ENCODE measurements at regions not wholly inside any gene's neighbourhood (a gene's known extent, or its start where the extent isn't known, plus 50 kb on each side); places are given as distances from the start of the nearest gene placed in this dataset.

DNA sequence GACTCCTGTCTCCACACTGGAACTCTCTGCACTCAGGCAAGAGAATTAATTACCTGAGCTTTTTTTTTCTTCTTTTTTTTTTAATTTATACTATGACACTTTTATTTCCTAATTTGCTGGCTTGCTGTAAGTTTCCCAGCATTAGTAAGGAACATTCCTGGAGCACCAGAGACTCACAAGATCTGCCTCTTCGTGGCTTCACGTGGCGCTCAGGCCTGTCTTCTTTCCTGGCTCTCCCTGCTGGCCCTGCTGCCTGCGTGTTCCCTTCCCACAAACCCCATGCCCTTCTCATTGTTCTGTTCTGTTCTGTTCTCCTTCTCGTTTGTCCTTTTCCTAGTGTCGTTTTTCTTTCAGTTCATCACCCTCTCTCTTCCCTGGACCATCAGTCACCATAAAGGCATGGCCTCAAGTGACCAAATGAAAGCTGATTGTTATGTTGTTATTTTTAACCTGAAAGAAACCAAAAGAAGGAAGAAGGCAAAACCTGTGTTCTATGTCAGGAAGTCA is 591.6 kb upstream of the PFKP start:
- BruUV-seq (replicated peaks), result no TSS peak
- ChIA-PET CTCF (ENCODE audit: unreplicated experiment) (no interaction called here), POLR2A (no interaction called here)
- Histone ChIP-seq H2AFZ (ENCODE audit: low read length) (no peak overlapping the region), H3K9me3 (ENCODE audit: low read length) (no peaks in the 10 kb centered on the region), H3K4me3 (ENCODE audit: low read depth, low read length, poor library complexity, severe bottlenecking) (no peak overlapping the region), H3K4me1 (ENCODE audit: insufficient read depth, low read length, poor library complexity, severe bottlenecking) (no peaks in the 10 kb centered on the region), H3K9me2 (ENCODE audit: insufficient read depth, low read length) (no peaks in the 10 kb centered on the region), H4K20me1 (ENCODE audit: insufficient read depth, low read length) (no peaks in the 10 kb centered on the region), H3K36me3 (ENCODE audit: insufficient read depth, low read length) (no peaks in the 10 kb centered on the region), H3K79me2 (ENCODE audit: insufficient read depth, low read depth, low read length) (no peaks in the 10 kb centered on the region), H3K4me2 (ENCODE audit: low read length) (no peak overlapping the region), H3K27ac (ENCODE audit: low read depth, low read length, poor library complexity, severe bottlenecking) (no peak overlapping the region)
- intact Hi-C loops (cut with micrococcal nuclease; ENCODE audit: unreplicated experiment), result no loop called here
- no peak for DNase-seq (ENCODE audit: low spot score)
- no peak for TF ChIP-seq EZH2phosphoT487 (IDR thresholded peaks at IDR 0.05; ENCODE audit: borderline replicate concordance, low read depth, low read length)
- TF ChIP-seq, protein P1, sequence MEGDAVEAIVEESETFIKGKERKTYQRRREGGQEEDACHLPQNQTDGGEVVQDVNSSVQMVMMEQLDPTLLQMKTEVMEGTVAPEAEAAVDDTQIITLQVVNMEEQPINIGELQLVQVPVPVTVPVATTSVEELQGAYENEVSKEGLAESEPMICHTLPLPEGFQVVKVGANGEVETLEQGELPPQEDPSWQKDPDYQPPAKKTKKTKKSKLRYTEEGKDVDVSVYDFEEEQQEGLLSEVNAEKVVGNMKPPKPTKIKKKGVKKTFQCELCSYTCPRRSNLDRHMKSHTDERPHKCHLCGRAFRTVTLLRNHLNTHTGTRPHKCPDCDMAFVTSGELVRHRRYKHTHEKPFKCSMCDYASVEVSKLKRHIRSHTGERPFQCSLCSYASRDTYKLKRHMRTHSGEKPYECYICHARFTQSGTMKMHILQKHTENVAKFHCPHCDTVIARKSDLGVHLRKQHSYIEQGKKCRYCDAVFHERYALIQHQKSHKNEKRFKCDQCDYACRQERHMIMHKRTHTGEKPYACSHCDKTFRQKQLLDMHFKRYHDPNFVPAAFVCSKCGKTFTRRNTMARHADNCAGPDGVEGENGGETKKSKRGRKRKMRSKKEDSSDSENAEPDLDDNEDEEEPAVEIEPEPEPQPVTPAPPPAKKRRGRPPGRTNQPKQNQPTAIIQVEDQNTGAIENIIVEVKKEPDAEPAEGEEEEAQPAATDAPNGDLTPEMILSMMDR (conservative IDR thresholded peaks at IDR 0.05; ENCODE audit: low read length), result no peak

DNA sequence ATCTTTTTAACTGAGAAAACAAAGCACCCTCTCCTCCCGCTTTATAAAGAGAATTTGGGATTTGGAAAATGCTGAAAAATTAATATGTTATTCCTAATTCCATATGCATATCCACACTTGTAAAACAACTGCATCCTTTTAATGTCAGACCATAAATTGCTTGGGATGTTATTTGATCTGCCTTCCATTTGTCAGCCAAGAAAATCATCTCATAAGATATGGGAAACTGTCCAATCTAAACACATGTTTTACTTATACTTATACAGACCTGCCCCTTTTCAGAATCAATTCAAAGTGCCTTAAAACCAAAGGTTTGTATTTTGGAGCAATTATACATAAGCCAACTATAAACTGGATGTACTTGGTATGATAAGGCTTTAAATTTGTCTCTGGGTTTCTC is 595.5 kb upstream of the PFKP start:
- H3K27ac ChIP-seq (ENCODE audit: low read depth, low read length, poor library complexity, severe bottlenecking), result no peak overlapping the region
- H2AFZ ChIP-seq (ENCODE audit: low read length), result no peak overlapping the region
- H3K4me1 ChIP-seq (ENCODE audit: insufficient read depth, low read length, poor library complexity, severe bottlenecking), result no peaks in the 10 kb centered on the region
- no peaks in the 10 kb centered on the region for H3K36me3 ChIP-seq (ENCODE audit: insufficient read depth, low read length)
- POLR2A ChIA-PET, result no interaction called here
- H3K4me2 ChIP-seq (ENCODE audit: low read length), result no peak overlapping the region
- no peaks in the 10 kb centered on the region for H3K79me2 ChIP-seq (ENCODE audit: insufficient read depth, low read depth, low read length)
- BruUV-seq (replicated peaks), result no TSS peak
- DNase-seq (ENCODE audit: low spot score), result no peak
- CTCF ChIA-PET (ENCODE audit: unreplicated experiment), result no interaction called here
- H4K20me1 ChIP-seq (ENCODE audit: insufficient read depth, low read length), result no peaks in the 10 kb centered on the region
- no peak overlapping the region for H3K4me3 ChIP-seq (ENCODE audit: low read depth, low read length, poor library complexity, severe bottlenecking)
- no peaks in the 10 kb centered on the region for H3K9me3 ChIP-seq (ENCODE audit: low read length)
- H3K9me2 ChIP-seq (ENCODE audit: insufficient read depth, low read length), result no peaks in the 10 kb centered on the region; the same call in 1 of the 2 replicates
- no peak for TF ChIP-seq EZH2phosphoT487 (IDR thresholded peaks at IDR 0.05; ENCODE audit: borderline replicate concordance, low read depth, low read length)
- TF ChIP-seq, protein P1 (conservative IDR thresholded peaks at IDR 0.05; ENCODE audit: low read length), result no peak
- intact Hi-C loops (cut with micrococcal nuclease; ENCODE audit: unreplicated experiment), result no loop called here

DNA sequence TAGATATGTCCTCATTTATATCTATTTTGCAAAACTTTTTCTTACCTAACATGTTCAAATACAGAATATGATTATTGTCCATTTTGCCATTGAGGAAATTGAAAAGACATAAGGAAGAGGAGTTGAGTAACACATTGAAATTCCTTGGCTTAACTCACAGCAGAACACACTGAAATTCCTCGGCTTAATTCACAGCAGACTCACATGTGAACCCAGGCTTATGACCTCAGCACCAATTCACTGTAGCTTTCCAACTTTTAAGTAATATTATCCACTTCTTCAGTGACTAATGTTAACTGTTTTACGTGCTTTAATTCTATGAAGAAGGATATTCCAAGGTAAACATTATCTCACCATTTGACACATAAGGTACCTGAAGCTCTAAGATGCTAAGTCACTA is 597.5 kb upstream of the PFKP start:
- no peaks in the 10 kb centered on the region for H3K4me1 ChIP-seq (ENCODE audit: insufficient read depth, low read length, poor library complexity, severe bottlenecking)
- POLR2A ChIA-PET, result no interaction called here
- no peak overlapping the region for H3K27ac ChIP-seq (ENCODE audit: low read depth, low read length, poor library complexity, severe bottlenecking)
- DNase-seq (ENCODE audit: low spot score), result no peak
- no peaks in the 10 kb centered on the region for H3K9me3 ChIP-seq (ENCODE audit: low read length)
- CTCF ChIA-PET (ENCODE audit: unreplicated experiment), result no interaction called here
- H3K79me2 ChIP-seq (ENCODE audit: insufficient read depth, low read depth, low read length), result no peaks in the 10 kb centered on the region
- BruUV-seq (replicated peaks), result no TSS peak
- no peaks in the 10 kb centered on the region; the same call in 1 of the 2 replicates for H3K9me2 ChIP-seq (ENCODE audit: insufficient read depth, low read length)
- intact Hi-C loops (cut with micrococcal nuclease; ENCODE audit: unreplicated experiment), result no loop called here
- no peak for TF ChIP-seq EZH2phosphoT487 (IDR thresholded peaks at IDR 0.05; ENCODE audit: borderline replicate concordance, low read depth, low read length)
- TF ChIP-seq, protein P1 (conservative IDR thresholded peaks at IDR 0.05; ENCODE audit: low read length), result no peak
- no peak overlapping the region for H2AFZ ChIP-seq (ENCODE audit: low read length)
- no peaks in the 10 kb centered on the region for H4K20me1 ChIP-seq (ENCODE audit: insufficient read depth, low read length)
- H3K4me3 ChIP-seq (ENCODE audit: low read depth, low read length, poor library complexity, severe bottlenecking), result no peak overlapping the region
- no peak overlapping the region for H3K4me2 ChIP-seq (ENCODE audit: low read length)
- H3K36me3 ChIP-seq (ENCODE audit: insufficient read depth, low read length), result no peaks in the 10 kb centered on the region
